ENCODE measurements at regions not wholly inside any gene's neighbourhood (a gene's known extent, or its start where the extent isn't known, plus 50 kb on each side); places are given as distances from the start of the nearest gene placed in this dataset.

GRCh38 chr2:118747637-118748036 is 99.8 kb downstream of the EN1 start (continued):
- TF ChIP-seq, protein P1, sequence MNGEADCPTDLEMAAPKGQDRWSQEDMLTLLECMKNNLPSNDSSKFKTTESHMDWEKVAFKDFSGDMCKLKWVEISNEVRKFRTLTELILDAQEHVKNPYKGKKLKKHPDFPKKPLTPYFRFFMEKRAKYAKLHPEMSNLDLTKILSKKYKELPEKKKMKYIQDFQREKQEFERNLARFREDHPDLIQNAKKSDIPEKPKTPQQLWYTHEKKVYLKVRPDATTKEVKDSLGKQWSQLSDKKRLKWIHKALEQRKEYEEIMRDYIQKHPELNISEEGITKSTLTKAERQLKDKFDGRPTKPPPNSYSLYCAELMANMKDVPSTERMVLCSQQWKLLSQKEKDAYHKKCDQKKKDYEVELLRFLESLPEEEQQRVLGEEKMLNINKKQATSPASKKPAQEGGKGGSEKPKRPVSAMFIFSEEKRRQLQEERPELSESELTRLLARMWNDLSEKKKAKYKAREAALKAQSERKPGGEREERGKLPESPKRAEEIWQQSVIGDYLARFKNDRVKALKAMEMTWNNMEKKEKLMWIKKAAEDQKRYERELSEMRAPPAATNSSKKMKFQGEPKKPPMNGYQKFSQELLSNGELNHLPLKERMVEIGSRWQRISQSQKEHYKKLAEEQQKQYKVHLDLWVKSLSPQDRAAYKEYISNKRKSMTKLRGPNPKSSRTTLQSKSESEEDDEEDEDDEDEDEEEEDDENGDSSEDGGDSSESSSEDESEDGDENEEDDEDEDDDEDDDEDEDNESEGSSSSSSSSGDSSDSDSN (IDR thresholded peaks at IDR 0.05; ENCODE audit: borderline replicate concordance in 1 of 2, low read depth in 2 of 2, low read length in 2 of 2), result no peak
- TF ChIP-seq E2F6 (IDR thresholded peaks at IDR 0.05; ENCODE audit: borderline replicate concordance in 1 of 2, extremely low read depth in 1 of 2, insufficient read depth in 1 of 2, insufficient read length in 1 of 2, low read depth in 1 of 2, low read length in 1 of 2, poor library complexity in 1 of 2, severe bottlenecking in 1 of 2), result no peak
- TF ChIP-seq ZNF584 (CRISPR knock-in tag; IDR thresholded peaks at IDR 0.05; ENCODE audit: low read depth), result no peak
- no peak for TF ChIP-seq CTBP1 (IDR thresholded peaks at IDR 0.05; ENCODE audit: borderline replicate concordance)
- no peak for TF ChIP-seq REST (IDR thresholded peaks at IDR 0.05; ENCODE audit: borderline replicate concordance)
- no peak for TF ChIP-seq REST (CRISPR knock-in tag; IDR thresholded peaks at IDR 0.05; ENCODE audit: low read depth)
- TF ChIP-seq POLR2AphosphoS2 (IDR thresholded peaks at IDR 0.05; ENCODE audit: low read length), result no peak
- TF ChIP-seq ZEB2 (IDR thresholded peaks at IDR 0.05), result no peak

Data from K562 (cell line).